Lower leg skin (tissue), 4 donors: ENCODE measurements at regions not wholly inside any gene's neighbourhood (a gene's known extent, or its start where the extent isn't known, plus 50 kb on each side); places are given as distances from the start of the nearest gene placed in this dataset.

Experiments used
- DNase-seq, 2 donors: peaks; one replicate each; pipeline ENCODE4 v3.0.0-alpha.2; 2019; ENCODE audit warnings: low spot score in 2 of 2
- H3K4me3 ChIP-seq: fragments of 200-600 bp; sonication (generic); 2 replicates; pipeline ENCODE4 v1.5.1; 2017; ENCODE audit warnings: mild to moderate bottlenecking, low read depth; ENCODE audit not compliant: poor library complexity, severe bottlenecking
- POLR2A ChIP-seq, 2 donors: fragments of 450-650 bp; IDR thresholded peaks; one replicate each; pipeline ENCODE4 v1.6.1; 2016 to 2017; ENCODE audit warnings: antibody characterized with exemption in 2 of 2, mild to moderate bottlenecking in 1 of 2, moderate library complexity in 1 of 2
- WGBS, 2 donors: methylation state at CpG; one replicate each; pipeline ENCODE4 v1.1.5; 2018; 5-methylcytosine and 5-hydroxymethylcytosine counted together
- intact Hi-C: fragments of 100-400 bp; cut with DNase I; formaldehyde crosslinking; loops from one replicate; pipeline ENCODE4 v1.15.0; 2023; ENCODE audit warnings: low total_unique reads
- TF ChIP-seq, protein P1 (sequence below), 3 donors: fragments of 450-650 bp; IDR thresholded peaks; one replicate each; pipeline ENCODE4 v1.5.1; 2016; ENCODE audit warnings: antibody characterized with exemption in 3 of 3, mild to moderate bottlenecking in 3 of 3, moderate library complexity in 2 of 3

DNA sequence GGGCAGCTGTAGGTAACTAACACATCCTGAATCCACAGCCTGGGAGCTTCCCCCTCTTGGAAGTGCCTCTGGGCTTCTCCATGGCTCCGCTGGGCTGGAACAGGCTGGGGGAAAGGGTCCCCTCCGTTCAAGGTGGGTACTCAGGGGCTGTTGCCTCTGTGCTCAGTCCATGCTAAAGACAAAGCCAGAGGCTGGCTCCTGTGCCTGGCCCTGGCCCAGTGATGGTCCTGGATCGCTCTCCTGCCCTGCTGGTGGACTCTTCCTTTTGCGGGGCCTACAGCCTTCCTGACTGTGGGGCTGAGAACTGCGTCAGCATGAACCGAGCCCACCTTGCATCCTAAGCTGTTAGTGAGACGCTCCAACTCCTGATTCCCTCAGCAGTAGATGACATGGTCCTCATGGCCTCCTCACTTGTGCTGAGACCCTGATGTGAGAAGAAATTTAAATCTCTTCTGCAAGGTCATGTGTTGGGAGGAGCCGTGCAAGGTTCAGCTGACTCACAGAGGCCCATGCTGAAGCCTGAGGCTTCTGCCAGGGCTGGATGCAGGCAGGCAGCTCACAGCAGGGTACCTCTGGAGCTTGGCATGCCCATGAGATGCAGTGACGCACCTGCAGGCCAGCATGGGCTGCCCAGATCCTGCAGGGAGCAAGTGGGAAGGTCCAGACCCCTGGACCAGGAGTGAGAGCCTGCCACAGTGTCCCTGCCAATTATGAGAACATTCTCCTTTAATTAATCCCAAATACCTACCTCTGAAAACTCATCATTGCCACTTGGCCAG lies 1285.5 kb downstream of the TBC1D22A start:
- TF ChIP-seq, protein P1, sequence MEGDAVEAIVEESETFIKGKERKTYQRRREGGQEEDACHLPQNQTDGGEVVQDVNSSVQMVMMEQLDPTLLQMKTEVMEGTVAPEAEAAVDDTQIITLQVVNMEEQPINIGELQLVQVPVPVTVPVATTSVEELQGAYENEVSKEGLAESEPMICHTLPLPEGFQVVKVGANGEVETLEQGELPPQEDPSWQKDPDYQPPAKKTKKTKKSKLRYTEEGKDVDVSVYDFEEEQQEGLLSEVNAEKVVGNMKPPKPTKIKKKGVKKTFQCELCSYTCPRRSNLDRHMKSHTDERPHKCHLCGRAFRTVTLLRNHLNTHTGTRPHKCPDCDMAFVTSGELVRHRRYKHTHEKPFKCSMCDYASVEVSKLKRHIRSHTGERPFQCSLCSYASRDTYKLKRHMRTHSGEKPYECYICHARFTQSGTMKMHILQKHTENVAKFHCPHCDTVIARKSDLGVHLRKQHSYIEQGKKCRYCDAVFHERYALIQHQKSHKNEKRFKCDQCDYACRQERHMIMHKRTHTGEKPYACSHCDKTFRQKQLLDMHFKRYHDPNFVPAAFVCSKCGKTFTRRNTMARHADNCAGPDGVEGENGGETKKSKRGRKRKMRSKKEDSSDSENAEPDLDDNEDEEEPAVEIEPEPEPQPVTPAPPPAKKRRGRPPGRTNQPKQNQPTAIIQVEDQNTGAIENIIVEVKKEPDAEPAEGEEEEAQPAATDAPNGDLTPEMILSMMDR (IDR thresholded peaks at IDR 0.05), result no peak
- intact Hi-C loops, result no loop called here
- 93 to 94% methylated on average over 9 of the region's 9 CpGs for WGBS, 2 donors
- peak in 1 of 2 donors; percentile 75 for DNase-seq
- H3K4me3 ChIP-seq, result no peak overlapping the region

DNA sequence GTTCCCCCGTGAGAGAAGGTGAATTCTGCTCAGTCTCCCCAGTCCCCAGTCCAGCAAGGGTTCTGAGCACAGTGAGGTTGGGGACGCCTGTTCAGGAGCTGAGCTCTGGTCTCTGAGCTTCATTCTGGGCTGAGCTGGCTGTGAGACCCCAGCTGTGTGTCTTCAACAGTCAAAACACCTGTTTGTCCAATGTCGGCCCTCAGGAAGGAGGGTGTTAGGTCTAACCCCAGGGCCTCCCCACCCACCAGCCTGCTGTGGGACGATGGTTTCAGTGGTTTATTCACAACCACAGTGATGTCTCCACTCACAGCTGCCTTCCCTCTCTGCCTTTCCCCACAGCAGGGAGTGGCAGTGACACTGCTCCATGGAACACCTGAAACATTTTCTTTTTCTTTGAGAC lies 1282.9 kb downstream of the TBC1D22A start:
- intact Hi-C loops, result no loop called here

DNA sequence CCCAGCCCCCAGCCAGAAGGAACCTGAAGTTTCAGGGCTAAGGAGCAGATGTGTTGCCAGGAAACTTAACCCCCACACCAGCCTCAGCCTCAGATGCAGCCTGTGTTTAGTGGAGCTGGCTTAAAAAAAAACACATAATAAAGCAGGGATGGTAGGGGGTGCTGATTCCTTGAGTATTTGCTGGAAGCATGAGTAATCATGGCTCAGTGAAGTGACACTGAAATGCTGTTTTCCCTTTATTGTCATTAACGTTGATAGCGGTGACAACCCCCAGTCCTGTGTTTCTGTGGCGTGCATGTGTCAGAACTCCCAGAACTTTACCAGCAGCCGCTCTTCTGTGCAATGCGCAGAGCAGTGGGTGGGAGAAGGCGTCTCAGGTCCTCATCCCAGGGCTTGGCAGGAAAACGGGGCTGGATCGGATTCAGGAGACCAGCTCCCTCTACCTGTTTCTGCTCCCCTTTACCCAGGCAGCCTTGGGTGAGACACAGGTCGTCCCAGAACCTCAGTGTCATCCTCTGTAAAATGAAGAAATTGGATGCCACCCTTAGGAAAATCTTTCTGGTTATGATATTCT lies 1282.1 kb downstream of the TBC1D22A start:
- intact Hi-C loops, result no loop called here
- H3K4me3 ChIP-seq, result no peak overlapping the region
- TF ChIP-seq, protein P1 (IDR thresholded peaks at IDR 0.05), result no peak
- no peak for TF ChIP-seq POLR2A (IDR thresholded peaks at IDR 0.05)
- DNase-seq, result peak in 1 of 2 donors; percentile 77
- 57 to 61% methylated on average over 9 of the region's 9 CpGs for WGBS, 2 donors

More for the DNA sequence above, 1282.9 kb downstream of the TBC1D22A start:
- 75 to 78% methylated on average over 4 of the region's 4 CpGs for WGBS, 2 donors
- H3K4me3 ChIP-seq, result no peak overlapping the region
- peak in 1 of 2 donors; percentile 70 for DNase-seq
- no peak for TF ChIP-seq POLR2A (IDR thresholded peaks at IDR 0.05)
- TF ChIP-seq, protein P1 (IDR thresholded peaks at IDR 0.05), result no peak

DNA sequence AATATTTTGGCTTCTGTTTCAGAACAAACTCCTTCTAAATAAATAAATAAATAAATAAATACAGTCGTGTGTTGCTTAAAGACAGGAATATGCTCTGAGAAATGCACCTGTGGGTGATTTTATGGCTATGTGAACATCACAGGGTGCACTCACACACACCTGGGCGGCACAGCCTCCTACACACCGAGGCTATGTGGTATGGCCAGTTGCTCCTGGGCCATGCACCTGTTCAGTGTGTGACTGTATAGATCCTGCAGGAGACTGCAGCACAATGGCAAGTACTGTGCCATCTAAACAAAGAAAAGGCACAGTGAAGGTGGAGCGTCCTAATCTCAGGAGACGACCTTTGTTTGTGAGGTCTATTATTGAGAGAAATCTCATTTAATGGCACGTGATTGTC lies 1281.1 kb downstream of the TBC1D22A start:
- no peak overlapping the region for H3K4me3 ChIP-seq
- intact Hi-C loops, result no loop called here
- DNase-seq, result no peak
- TF ChIP-seq, protein P1 (IDR thresholded peaks at IDR 0.05), result no peak
- no peak for TF ChIP-seq POLR2A (IDR thresholded peaks at IDR 0.05)
- 89% methylated on average over 6 of the region's 6 CpGs for WGBS, 2 donors

DNA sequence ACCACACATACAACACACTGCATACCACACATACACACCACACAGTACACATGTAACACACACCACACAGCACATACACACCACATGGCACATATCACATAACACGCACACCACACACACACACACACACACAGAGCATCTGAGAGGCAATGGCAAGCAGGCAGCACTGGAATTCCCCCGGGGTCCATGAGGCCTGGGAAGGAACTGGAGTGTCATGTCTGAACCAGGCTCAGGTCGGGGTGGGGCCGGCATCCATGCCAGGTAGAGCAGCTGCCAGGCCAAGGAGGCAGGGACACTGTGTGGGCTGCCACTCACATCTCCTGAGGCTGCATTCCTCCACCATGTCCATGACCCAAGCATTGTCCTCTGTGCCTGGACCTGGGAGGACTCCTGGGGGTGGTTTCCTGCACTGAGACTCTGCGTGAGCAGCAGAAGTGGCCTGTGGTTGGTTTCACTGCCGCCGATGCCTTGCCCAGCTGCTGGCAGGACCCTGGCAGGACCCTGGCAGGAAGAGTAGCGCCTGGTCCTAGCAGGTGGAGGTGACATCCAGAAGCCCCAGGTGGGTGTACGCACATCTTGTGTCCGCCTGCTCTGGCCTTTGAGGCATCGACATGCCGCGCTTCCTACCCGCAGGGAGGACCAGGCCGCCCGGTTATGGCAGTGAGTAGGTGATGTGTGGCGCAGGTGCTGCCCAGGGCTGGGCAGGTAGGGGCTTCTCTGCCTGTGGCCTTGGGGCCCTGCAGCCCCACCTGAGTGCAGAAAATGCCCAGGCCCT lies 1280.4 kb downstream of the TBC1D22A start:
- WGBS, 2 donors, result 63 to 74% methylated on average over 1 to 17 of the region's 17 CpGs
- intact Hi-C loops, result no loop called here
- peak in 1 of 2 donors; percentile 72 for DNase-seq
- no peak overlapping the region for H3K4me3 ChIP-seq
- no peak for TF ChIP-seq POLR2A (IDR thresholded peaks at IDR 0.05)
- TF ChIP-seq, protein P1 (IDR thresholded peaks at IDR 0.05), result no peak
